ENCODE measurements at regions not wholly inside any gene's neighbourhood (a gene's known extent, or its start where the extent isn't known, plus 50 kb on each side); places are given as distances from the start of the nearest gene placed in this dataset.

- Mint-ChIP-seq H3K27me3 (no peaks in the 10 kb centered on the region), H3K4me1 (no peaks in the 10 kb centered on the region), H3K27ac (no peak overlapping the region), H3K36me3 (no peaks in the 10 kb centered on the region), H3K4me3 (no peak overlapping the region), H3K9me3 (no peaks in the 10 kb centered on the region)
- DNase-seq, result no peak
- CTCF ChIA-PET, result no interaction called here
Observed at GRCh38 chr11:92554688-92555087, 330.1 kb downstream of the FAT3 start.

- no peaks in the 10 kb centered on the region for H3K4me1 Mint-ChIP-seq
- H3K27ac Mint-ChIP-seq, result no peak overlapping the region
- CTCF ChIA-PET, result no interaction called here
- no peaks in the 10 kb centered on the region for H3K36me3 Mint-ChIP-seq
- H3K4me3 Mint-ChIP-seq, result no peak overlapping the region
- no peak for DNase-seq
- H3K9me3 Mint-ChIP-seq, result no peaks in the 10 kb centered on the region
- H3K27me3 Mint-ChIP-seq, result no peaks in the 10 kb centered on the region
Observed at GRCh38 chr11:92556431-92556830, 331.8 kb downstream of the FAT3 start.

GRCh38 chr11:92557879-92558278 is 333.3 kb downstream of the FAT3 start:
- no peaks in the 10 kb centered on the region for H3K27me3 Mint-ChIP-seq
- no peaks in the 10 kb centered on the region for H3K4me1 Mint-ChIP-seq
- no peaks in the 10 kb centered on the region for H3K9me3 Mint-ChIP-seq
- no peak overlapping the region for H3K27ac Mint-ChIP-seq
- CTCF ChIA-PET, result no interaction called here
- DNase-seq, result no peak
- H3K36me3 Mint-ChIP-seq, result no peaks in the 10 kb centered on the region
- H3K4me3 Mint-ChIP-seq, result no peak overlapping the region

GRCh38 chr11:92558323-92558722 is 333.7 kb downstream of the FAT3 start:
- Mint-ChIP-seq H3K4me3 (no peak overlapping the region), H3K9me3 (no peaks in the 10 kb centered on the region), H3K4me1 (no peaks in the 10 kb centered on the region), H3K27ac (no peak overlapping the region), H3K27me3 (no peaks in the 10 kb centered on the region), H3K36me3 (no peaks in the 10 kb centered on the region)
- DNase-seq, result no peak
- CTCF ChIA-PET, result no interaction called here

- DNase-seq, result no peak
- H3K4me1 Mint-ChIP-seq, result no peaks in the 10 kb centered on the region
- H3K27ac Mint-ChIP-seq, result no peak overlapping the region
- no peaks in the 10 kb centered on the region for H3K27me3 Mint-ChIP-seq
- CTCF ChIA-PET, result no interaction called here
- no peaks in the 10 kb centered on the region for H3K36me3 Mint-ChIP-seq
- H3K9me3 Mint-ChIP-seq, result no peaks in the 10 kb centered on the region
- no peak overlapping the region for H3K4me3 Mint-ChIP-seq
Observed at GRCh38 chr11:92569726-92570125, 345.1 kb downstream of the FAT3 start.

- no peak for DNase-seq
- no peak overlapping the region for H3K27ac Mint-ChIP-seq
- no peak overlapping the region for H3K4me3 Mint-ChIP-seq
- CTCF ChIA-PET, result no interaction called here
- H3K4me1 Mint-ChIP-seq, result no peaks in the 10 kb centered on the region
- H3K9me3 Mint-ChIP-seq, result no peaks in the 10 kb centered on the region
- no peaks in the 10 kb centered on the region for H3K36me3 Mint-ChIP-seq
- no peaks in the 10 kb centered on the region for H3K27me3 Mint-ChIP-seq
Observed at GRCh38 chr11:92572559-92572958, 347.9 kb downstream of the FAT3 start.

GRCh38 chr11:92576315-92576714 is 351.7 kb downstream of the FAT3 start:
- CTCF ChIA-PET, result no interaction called here
- H3K4me3 Mint-ChIP-seq, result no peak overlapping the region
- H3K9me3 Mint-ChIP-seq, result no peaks in the 10 kb centered on the region
- H3K27me3 Mint-ChIP-seq, result no peaks in the 10 kb centered on the region
- DNase-seq, result no peak
- H3K36me3 Mint-ChIP-seq, result no peaks in the 10 kb centered on the region
- H3K27ac Mint-ChIP-seq, result no peak overlapping the region
- no peaks in the 10 kb centered on the region for H3K4me1 Mint-ChIP-seq

GRCh38 chr11:92580908-92581307 is 356.3 kb downstream of the FAT3 start:
- H3K36me3 Mint-ChIP-seq, result no peaks in the 10 kb centered on the region
- no peak overlapping the region for H3K27ac Mint-ChIP-seq
- no peak overlapping the region for H3K4me3 Mint-ChIP-seq
- no peaks in the 10 kb centered on the region for H3K27me3 Mint-ChIP-seq
- CTCF ChIA-PET, result no interaction called here
- no peaks in the 10 kb centered on the region for H3K9me3 Mint-ChIP-seq
- no peak for DNase-seq
- no peaks in the 10 kb centered on the region for H3K4me1 Mint-ChIP-seq

GRCh38 chr11:92588393-92588792 is 363.8 kb downstream of the FAT3 start:
- no peak overlapping the region for H3K27ac Mint-ChIP-seq
- no peak for DNase-seq
- H3K4me3 Mint-ChIP-seq, result no peak overlapping the region
- CTCF ChIA-PET, result no interaction called here
- no peaks in the 10 kb centered on the region for H3K9me3 Mint-ChIP-seq
- H3K36me3 Mint-ChIP-seq, result no peaks in the 10 kb centered on the region
- H3K27me3 Mint-ChIP-seq, result no peaks in the 10 kb centered on the region
- H3K4me1 Mint-ChIP-seq, result no peaks in the 10 kb centered on the region

GRCh38 chr11:92589512-92589911 is 364.9 kb downstream of the FAT3 start:
- Mint-ChIP-seq H3K27me3 (no peaks in the 10 kb centered on the region), H3K36me3 (no peaks in the 10 kb centered on the region), H3K4me3 (no peak overlapping the region), H3K4me1 (no peaks in the 10 kb centered on the region), H3K9me3 (no peaks in the 10 kb centered on the region), H3K27ac (no peak overlapping the region)
- DNase-seq, result no peak
- CTCF ChIA-PET, result no interaction called here

- Mint-ChIP-seq H3K4me1 (no peaks in the 10 kb centered on the region), H3K9me3 (no peaks in the 10 kb centered on the region), H3K27ac (no peak overlapping the region), H3K4me3 (no peak overlapping the region), H3K27me3 (no peaks in the 10 kb centered on the region), H3K36me3 (no peaks in the 10 kb centered on the region)
- CTCF ChIA-PET, result no interaction called here
- DNase-seq, result no peak
Observed at GRCh38 chr11:92591521-92591920, 366.9 kb downstream of the FAT3 start.

GRCh38 chr11:92594251-92594650 is 369.6 kb downstream of the FAT3 start:
- no peaks in the 10 kb centered on the region for H3K4me1 Mint-ChIP-seq
- CTCF ChIA-PET, result no interaction called here

GRCh38 chr11:92595052-92595451 is 370.4 kb downstream of the FAT3 start:
- CTCF ChIA-PET, result no interaction called here
- DNase-seq, result no peak
- no peaks in the 10 kb centered on the region for H3K36me3 Mint-ChIP-seq
- H3K27me3 Mint-ChIP-seq, result no peaks in the 10 kb centered on the region
- H3K4me1 Mint-ChIP-seq, result no peaks in the 10 kb centered on the region
- no peak overlapping the region for H3K27ac Mint-ChIP-seq
- H3K4me3 Mint-ChIP-seq, result no peak overlapping the region
- no peaks in the 10 kb centered on the region for H3K9me3 Mint-ChIP-seq

More at GRCh38 chr11:92594251-92594650, 369.6 kb downstream of the FAT3 start:
- H3K9me3 Mint-ChIP-seq, result no peaks in the 10 kb centered on the region
- DNase-seq, result no peak
- H3K27me3 Mint-ChIP-seq, result no peaks in the 10 kb centered on the region
- no peaks in the 10 kb centered on the region for H3K36me3 Mint-ChIP-seq
- no peak overlapping the region for H3K4me3 Mint-ChIP-seq
- H3K27ac Mint-ChIP-seq, result no peak overlapping the region

- Mint-ChIP-seq H3K36me3 (no peaks in the 10 kb centered on the region), H3K27me3 (no peaks in the 10 kb centered on the region), H3K27ac (no peak overlapping the region), H3K4me3 (no peak overlapping the region), H3K9me3 (no peaks in the 10 kb centered on the region), H3K4me1 (no peaks in the 10 kb centered on the region)
- CTCF ChIA-PET, result no interaction called here
- DNase-seq, result no peak
Observed at GRCh38 chr11:92596596-92597317, 372.1 kb downstream of the FAT3 start.

GRCh38 chr11:92601048-92601447 is 368.4 kb upstream of the MTNR1B start:
- Mint-ChIP-seq H3K4me1 (no peaks in the 10 kb centered on the region), H3K9me3 (no peaks in the 10 kb centered on the region), H3K27ac (no peak overlapping the region), H3K36me3 (no peaks in the 10 kb centered on the region), H3K4me3 (no peak overlapping the region), H3K27me3 (no peaks in the 10 kb centered on the region)
- CTCF ChIA-PET, result no interaction called here
- no peak for DNase-seq

- H3K9me3 Mint-ChIP-seq, result no peaks in the 10 kb centered on the region
- no peaks in the 10 kb centered on the region for H3K36me3 Mint-ChIP-seq
- CTCF ChIA-PET, result no interaction called here
- DNase-seq, result no peak
- H3K4me3 Mint-ChIP-seq, result no peak overlapping the region
- H3K27ac Mint-ChIP-seq, result no peak overlapping the region
- no peaks in the 10 kb centered on the region for H3K27me3 Mint-ChIP-seq
- no peaks in the 10 kb centered on the region for H3K4me1 Mint-ChIP-seq
Observed at GRCh38 chr11:92605667-92606066, 363.8 kb upstream of the MTNR1B start.
